Activated CD4-positive, CD25-positive, alpha-beta regulatory T cell treated with anti-CD3 and anti-CD28 coated beads, Interleukin-2, amount 50 U/mL, for 24 hours (primary cell): ENCODE measurements at regions not wholly inside any gene's neighbourhood (a gene's known extent, or its start where the extent isn't known, plus 50 kb on each side); places are given as distances from the start of the nearest gene placed in this dataset.

Experiments used
- ATAC-seq, 2 donors: fragments of 150-1000 bp; cut with Tn5 transposase; one replicate each; pipeline ENCODE4 v1.10.0; 2021; ENCODE audit warnings: mild to moderate bottlenecking in 1 of 2, moderate library complexity in 1 of 2

DNA sequence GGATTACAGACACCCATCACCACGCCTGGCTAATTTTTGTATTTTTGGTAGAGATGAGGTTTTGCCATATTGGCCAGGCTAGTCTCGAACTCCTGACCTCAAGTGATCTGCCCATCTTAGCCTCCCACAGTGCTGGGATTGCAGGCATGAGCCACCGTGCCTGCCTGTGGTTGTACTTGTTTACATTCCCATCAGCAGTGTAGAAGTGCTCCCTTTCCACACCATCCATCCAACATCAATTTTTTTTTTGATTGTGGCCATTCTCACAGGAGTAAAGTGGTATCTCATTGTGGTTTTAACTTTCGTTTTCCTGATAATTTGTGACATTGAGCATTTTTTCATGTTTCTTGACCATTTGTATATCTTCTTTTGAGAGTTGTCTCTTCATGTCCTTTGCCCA is 1019.4 kb upstream of the SLC10A2 start:
- ATAC-seq: no peak

DNA sequence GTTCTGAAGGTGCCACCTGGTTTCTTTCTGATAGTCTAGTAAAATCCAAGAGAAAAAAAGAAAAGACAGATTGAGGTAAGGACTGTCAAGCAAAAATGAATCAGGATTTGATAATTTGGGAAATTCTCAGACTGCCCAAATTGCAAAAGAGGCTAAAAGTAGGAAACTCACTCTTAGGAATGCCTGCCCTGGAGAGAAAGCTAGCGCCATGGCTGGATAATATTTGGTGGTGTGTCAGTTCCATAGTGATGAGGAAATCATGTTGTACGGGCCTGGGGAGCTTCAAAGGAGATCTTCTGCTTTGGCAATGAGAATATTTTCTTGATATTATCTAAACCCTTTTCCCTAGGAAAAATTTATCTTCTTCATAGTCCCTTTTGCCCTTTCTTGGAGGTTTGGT is 1008.1 kb upstream of the SLC10A2 start:
- ATAC-seq: no peak

DNA sequence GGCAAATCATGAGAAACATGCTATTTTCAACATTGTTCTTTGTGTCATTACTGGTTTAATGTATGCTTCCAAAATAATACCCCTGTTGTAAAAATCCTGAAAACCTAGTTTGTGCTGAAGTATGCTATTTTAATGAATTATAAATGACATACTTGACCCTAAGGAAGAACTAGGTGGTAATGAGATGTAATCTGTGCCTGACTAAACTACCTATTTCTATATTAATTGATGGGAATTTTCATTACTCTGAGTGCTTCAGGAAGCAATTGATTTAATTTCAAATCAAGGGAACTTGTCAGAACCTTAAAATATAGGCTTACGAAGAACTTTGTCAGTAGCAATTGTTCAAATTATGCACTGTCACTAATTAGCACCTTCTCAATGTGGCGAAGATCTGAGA is 1005.6 kb upstream of the SLC10A2 start:
- no peak for ATAC-seq

DNA sequence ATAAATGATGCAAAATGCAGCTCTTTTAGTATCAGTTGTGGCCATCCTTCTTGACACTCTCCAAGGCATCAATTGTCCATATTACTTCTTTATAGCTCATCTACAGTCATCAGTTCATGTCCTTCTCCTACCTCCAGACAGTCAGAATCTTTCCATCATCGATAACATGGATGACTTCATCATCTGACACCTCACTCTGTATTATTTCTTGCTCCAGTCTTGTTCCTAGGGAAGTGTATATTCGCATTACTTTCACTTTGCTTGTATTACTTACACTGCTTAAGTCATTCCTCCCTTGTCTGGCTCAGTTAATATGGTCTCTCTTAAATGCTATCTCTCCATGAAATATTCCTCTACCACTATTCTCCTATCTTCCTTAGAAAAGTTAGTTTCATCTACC is 999.1 kb upstream of the SLC10A2 start:
- no peak for ATAC-seq

DNA sequence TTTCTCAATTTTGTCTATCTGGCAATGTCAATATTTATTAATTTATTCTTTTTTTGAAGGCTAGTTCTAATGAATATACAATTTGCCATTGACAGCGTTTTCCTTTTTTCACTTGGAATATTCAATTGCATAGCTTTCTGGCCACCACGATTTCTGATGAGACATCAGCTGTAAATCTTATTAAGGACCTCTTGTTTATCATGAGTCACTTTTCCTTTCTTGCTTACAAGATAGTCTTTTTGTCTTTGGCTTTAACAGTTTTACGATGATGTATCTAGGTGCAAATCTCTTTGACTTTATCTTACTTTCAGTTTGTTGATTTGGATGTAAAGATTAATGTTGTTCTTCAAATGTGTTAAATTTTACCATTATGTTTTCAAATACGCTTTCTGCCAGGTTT is 991.6 kb upstream of the SLC10A2 start:
- ATAC-seq: no peak

DNA sequence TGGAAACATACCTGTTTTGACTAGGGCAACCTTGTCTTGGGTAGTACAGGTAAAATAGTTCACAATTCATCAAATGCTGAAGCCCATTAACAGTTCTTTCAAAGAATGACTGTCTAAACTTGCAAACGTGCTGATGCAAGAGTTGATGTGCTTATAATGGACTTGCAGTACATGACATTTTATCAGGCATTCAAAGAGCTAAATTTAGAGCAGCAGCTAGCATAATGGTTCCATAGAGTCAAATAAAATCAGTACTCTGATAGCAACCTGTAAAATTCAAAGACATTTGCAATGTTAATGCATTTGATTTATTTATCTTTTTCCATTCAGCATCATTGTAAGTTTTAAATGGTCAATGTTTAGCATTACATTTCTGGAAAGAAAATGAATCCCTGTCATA is 979.7 kb upstream of the SLC10A2 start:
- no peak for ATAC-seq

DNA sequence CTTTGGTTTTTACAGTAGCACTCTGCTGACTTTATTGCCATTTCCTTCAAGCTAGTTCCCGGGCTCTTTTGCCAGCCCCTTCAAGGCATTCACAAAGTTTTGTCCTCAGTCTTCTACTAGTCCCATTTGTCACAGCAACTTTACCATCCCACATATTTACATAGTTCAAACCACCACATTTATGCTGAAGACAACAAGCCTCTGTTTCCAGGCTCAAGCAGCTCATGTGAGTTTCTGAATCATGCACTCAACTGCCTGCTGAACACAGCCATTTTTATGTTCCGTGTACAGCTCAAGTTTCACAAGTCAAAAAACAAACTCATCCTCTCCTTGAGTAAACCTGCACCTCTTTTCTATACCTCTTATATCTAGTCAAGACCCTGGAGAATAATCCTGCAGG is 977.0 kb upstream of the SLC10A2 start:
- ATAC-seq: no peak

DNA sequence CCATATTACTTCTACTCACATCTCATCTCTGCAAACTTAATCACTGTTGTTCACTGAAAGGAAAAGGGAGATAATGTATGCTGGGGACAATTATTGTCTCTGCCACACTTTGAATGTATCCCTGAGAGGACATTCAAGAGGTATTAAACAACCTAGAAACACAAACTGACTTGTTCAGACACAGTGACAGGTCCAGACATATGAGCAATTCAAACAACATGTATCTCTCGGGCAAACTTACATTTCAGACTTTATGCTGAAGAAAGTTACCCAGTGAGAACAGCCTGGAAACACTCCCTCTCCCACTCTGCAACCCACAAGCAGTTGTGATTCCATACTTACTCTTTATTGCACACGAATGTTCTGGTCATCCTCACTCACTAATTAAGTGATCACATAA is 968.7 kb upstream of the SLC10A2 start:
- ATAC-seq: no peak

DNA sequence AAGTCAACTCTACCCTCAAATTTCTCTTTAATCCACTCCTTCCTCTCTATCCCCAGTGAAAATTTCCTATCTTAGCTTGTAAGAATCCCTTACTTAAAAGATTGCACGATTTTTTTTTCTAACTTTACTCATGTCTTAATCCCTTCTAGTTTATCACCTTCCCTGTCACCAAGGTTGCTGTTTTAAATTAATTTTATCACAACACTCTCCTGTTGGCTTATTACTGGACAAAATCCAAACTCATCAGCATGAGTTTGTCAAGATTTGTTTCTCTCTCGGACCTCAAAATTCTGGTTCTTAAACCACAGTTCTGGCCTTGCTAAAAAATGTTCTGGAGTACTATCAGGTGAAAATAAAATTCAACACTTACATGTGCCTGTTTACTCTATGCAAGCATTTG is 959.1 kb upstream of the SLC10A2 start:
- ATAC-seq: no peak

DNA sequence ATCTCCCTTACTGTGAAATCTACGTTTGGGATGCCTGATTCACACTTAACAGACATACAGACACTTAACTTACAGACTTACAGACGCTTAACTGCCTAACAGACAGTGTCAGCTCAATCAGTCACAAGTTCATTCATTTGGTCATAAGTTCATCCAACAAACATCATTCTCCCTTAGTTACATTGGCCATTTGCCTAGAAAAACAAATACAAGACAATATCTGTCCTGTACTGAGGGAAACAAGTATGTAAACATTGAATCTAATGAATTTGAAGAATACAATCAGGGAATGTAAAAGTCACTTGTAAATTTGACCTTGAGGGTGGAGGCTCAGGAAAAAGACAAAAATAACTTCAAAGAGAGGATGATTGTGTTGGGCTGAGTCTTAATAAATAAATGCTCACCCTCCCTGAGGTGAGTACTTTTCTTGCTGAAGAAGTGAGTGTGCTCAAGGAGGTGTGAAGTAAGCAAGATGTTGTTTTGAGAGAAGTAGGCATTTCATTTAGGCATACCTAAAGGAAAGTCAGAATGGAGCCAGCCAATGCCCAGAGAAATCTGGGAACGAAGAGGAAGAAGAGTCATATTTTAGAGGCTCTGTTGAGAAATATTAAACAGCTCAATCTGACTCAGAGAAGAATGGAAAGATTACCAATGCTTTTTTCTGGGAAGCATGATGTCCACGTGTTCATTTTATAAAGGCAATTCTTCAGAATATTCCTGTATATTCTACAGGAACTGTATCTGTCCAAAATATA is 958.4 kb upstream of the SLC10A2 start:
- ATAC-seq: no peak

DNA sequence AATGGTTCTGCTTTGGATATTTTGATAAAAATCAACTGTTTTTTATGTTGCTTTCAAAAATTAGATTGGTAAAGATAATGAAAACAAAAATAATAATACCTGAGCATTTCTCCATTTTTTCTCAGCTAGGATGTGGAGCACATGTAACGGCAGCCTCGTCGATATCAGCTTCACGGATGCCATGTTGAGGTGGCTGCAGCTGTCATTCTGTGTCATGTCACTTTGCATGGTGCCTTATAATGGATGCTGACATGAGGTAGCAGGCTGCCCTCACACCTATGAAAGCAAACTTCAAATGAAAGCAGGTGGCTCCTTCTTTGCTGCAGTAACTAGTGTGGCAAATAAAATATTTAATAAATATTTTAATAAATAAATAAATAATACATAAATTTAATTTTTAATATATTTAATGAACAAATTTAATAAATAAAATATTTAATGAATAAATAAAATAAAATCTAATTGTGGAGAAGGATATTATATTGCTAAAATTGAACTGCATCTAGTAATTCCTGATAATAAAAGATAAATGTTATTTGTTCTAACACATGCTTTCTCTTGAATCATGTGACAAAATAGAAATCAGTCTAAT is 955.7 kb upstream of the SLC10A2 start:
- no peak for ATAC-seq

DNA sequence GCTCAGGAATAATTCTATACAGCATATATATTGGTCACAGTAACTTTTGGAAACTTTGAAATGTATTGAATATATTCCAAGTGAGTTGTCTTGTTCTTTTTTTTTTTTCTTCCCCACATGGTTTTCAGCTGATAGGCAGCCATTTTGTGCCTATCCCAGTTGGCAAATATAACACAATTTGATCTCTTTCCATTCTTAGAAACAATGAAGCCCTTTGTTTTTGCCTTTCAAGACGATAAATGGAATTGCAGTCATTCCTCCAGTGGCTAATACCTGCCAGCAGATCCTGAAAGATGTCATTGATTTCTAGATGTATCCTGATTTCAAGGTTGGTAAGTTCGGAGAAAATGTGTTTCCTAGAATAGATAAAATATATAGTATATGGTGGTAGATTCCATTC is 951.1 kb upstream of the SLC10A2 start:
- no peak for ATAC-seq

DNA sequence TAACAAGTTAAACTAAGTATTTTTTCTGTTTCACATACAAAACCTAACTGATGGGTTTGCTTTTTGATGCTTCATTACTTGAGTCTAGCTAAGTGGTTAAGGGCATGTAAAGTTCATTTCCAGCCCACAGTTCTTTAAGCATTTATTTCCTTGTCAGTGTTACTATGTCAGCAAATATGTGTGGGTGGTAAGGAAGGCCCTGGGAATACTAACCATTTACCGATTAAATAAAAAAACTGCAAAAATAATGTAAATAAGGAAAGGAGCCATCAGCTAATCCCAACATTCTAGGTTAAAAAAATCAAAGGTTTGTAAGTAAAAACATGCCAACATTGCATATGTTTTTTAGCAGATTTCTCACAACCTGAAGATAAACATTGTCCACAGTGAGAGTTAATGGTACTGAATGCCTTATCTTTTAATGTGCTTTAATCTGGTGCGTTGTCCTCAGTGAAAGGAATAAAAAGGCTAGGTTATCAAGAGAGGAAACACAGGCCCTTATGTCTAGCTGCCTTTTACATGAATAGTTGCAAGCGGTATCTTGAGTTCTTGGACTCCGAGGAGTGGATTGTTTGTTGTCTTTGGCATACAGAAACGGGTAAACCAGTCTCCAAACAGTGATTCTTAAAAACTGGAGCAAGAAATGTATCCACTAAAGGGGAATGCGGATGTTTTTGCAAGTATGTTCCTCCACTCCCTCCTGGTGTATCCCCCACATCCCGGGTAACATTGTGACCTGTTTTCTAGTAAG is 949.6 kb upstream of the SLC10A2 start:
- no peak for ATAC-seq

DNA sequence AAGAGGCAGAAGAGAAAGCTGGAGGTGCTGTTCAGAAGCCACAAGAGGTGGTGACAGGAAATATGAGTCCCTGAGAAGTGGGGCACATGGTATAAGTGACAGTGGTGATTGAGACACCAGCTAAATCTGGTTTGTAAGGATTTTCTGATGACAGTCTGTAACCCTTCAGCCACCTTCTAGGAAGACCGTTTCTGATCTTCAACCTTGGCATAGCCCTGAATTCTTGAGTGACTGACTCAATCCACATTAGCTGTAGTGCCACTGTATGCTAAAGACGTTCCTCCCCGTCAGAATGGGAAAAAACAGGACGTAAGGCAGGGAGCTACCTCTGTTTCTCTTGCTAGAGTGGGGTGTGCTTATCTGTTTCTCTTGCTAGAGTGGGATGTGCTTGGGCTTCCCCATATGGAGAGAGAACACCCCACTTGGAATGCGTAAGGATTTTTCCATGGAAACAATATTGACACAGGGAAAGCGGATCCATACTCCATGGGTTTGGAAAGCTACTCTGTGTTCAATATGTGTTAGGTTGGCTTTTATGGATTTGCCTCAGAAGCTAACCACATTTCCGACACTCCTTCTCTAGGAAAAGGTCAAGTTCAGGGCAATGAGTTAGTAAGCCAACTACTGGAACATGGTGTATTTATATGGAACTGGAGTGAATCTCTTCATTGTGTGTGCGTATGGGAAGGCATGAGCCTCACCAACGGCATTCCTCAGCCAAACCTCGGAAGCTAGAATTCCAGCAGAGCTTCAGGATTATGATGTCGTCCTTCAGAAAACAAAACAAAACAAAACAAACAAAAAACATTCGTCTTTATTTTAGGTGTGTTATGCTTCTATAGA is 948.8 kb upstream of the SLC10A2 start:
- ATAC-seq: no peak

DNA sequence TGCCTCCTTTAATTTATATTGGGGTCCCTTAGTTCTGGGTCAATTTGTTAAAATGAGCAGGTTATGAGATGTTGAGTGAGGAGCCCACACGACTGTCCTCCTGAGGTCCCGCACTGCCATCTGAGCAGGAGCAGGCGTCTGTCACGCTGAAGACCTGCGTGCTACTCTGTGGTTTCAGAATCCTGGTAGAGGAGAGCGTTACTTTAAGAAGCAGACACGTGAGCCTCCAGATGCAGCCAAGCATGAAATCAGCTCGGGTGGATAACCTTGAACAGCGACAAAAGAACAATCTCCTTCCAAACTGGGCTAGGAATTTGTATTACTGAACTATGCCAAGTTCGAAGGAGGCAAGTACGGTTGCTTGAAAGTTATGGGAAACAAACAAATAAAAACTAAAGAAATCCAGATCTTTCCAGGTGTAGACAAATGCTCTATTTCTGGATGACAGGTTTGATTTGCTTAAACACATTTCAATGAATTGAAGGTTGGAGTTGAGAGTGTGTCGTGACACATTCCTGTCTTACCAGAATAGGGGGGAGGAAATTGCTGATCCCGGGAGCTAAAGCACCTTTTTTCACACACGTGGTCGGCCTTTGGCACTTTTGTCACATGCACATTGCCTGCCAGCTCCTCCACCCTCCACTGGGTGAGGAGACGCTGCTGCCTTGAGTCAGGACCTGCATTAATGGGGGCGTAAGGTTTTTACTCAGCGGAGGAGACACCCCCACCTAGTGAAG is 945.5 kb upstream of the SLC10A2 start:
- ATAC-seq: no peak

DNA sequence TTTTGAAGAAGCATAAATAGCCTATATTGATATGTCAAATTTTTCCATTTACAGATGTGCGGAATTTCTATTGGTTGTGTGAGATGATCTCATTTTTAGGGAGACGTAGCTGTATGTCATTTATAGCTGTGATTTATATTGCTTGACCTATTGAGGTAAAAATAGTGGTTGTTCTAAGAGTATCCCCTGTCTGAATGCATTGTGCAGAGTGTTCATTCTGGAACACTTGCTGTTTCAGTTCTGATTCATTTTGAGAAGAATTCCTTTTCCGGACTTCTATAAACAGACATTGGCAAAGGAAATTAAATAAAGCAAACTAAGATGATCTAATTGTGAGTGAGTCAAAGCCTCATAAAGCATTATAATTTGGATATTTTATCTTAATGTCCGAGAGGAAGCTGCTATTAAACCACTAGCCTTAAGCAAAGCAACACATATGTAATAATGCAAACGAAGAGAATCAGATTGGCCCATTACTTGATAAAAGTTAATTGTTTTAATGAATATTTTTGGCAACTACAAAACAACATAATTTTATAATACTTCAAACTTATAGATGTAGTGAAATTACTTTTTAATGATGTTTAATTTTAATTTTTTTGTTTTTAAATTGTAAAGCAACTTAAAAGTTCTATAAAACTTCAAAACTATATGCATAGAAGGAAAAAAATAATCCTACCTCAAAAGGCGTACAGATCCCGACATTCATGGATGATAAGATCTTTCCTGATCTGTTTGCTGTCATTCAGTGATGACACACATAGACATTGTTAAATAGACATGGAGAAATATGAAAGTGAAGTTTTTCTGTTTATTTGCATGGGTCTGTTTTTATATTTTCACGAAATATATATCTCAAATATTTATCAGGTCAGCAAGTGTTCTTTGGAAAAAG is 942.6 kb upstream of the SLC10A2 start:
- ATAC-seq: no peak

DNA sequence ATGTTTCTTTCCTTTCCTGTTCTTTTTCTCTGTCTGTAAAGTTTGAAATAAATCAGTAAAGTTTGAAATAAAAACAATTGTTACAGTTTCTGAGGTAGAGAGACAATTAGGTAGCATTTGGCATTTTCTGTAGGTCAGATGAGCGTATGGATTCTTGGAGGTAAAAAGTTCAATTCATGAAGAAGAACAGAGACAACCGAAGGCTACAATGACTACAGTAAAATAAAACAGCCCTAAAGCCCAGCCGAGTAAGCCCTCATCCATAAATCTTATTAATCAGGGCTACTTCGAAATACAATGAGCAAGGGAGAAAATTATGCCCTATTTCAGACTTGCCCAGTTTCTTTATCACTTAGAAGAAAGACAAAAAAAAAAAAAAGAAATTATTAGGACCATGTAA is 941.9 kb upstream of the SLC10A2 start:
- no peak for ATAC-seq

DNA sequence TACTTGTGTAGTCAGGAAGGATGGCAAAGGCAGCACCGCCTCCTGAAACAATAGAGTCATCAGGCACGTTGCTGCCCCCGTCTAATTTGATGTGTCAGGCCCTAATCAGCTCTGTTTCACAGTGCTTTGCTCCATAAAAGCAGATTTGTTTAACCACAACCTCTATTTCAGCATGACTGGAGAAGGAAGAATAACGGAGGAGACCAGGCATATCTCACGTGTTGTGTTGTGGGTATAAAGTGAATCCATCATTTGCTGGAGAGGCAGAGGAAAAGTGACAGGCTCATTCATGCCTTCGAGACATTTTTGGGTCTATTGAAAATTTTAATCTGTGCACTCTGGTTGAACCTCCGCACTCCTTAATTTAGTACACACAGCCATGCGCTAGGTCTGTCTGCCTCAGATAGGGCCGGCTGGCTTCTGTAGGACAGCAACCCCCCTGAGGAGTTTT is 940.4 kb upstream of the SLC10A2 start:
- ATAC-seq: no peak

DNA sequence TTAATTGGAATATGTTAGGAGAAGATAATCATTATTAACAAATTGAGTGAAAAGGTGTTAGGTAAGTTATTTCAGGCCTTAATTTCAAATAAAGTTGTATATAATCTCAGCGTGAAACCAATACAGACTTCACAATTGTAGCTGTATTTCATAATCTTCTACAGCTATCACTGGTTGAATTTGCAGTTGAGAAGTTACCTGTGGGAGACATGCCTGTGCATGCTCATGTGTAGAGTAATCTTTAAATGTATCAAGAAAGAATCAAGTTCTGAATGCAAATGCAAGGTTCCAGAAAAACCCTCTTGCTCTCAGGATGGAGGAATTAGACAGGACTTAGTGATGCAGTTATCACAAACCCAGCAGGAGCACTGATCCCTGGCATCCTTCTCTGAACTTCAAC is 938.4 kb upstream of the SLC10A2 start:
- ATAC-seq: no peak

DNA sequence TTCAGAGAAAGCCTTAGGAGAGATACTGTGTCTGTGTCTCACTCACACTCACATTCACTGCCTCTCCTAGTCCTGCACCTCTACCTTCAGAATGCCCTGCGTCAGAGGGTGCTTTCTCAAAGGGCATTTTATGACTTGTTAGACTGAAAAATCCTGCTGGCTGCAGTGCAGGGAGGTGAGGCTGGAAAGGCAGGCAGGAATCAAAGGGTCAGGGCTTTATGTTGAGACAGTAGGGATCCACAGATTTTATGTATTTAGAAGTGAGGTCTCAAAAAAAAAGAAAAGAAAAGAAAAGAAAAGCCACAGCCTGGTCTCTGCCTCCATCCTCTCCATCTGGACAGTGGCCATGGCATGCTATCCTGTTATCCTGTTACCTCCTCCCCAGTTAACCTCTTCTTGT is 936.0 kb upstream of the SLC10A2 start:
- no peak for ATAC-seq

DNA sequence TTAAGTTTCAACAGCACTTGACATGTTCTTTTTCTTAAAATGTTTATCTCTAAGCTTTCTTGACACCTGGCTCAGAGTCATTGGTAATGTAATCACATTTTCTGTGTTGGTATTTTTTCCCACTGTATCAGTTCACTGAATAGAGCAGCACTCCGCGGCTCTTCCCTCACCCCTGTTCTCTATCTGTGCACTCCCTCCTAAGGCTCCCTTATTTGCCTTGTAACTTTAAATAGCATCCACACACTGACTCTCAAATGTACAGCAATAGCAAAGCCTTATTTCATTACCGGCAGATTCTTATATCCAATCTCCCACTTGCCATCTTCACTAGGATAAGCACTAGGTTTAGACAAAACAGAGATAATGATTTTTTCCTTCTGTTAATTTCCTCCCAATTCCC is 935.5 kb upstream of the SLC10A2 start:
- no peak for ATAC-seq
